GM21528 (cell line): ENCODE measurements at regions not wholly inside any gene's neighbourhood (a gene's known extent, or its start where the extent isn't known, plus 50 kb on each side); places are given as distances from the start of the nearest gene placed in this dataset.

ENCODE experiments used
- ATAC-seq: cut with Tn5 transposase; IDR thresholded peaks from one replicate; pipeline ENCODE4 v1.9.1; 2021; ENCODE audit warnings: mild to moderate bottlenecking, moderate library complexity; ENCODE audit not compliant: unreplicated experiment, low FRiP score

- ATAC-seq: no peak
These were observed 61.2 kb upstream of the EDNRB start for GRCh38 chr13:77979721-77980385.

GRCh38 chr13:77975358-77976042 lies 56.9 kb upstream of the EDNRB start:
- ATAC-seq: no peak

GRCh38 chr13:77969299-77969698 lies 50.7 kb upstream of the EDNRB start:
- ATAC-seq: no peak
